Mammary epithelial cell (primary cell): ENCODE measurements at regions not wholly inside any gene's neighbourhood (a gene's known extent, or its start where the extent isn't known, plus 50 kb on each side); places are given as distances from the start of the nearest gene placed in this dataset.

Experiments
- EZH2 ChIP-seq: IDR thresholded peaks from 2 replicates; pipeline ENCODE4 v1.6.1; 2012; ENCODE audit warnings: low read length, inconsistent platforms, borderline replicate concordance
- TF ChIP-seq, protein P1 (sequence below), 2 donors: IDR thresholded peaks in 1 of 2; conservative IDR thresholded peaks in 1 of 2; 2 replicates each; pipeline ENCODE4 v1.5.1; 2011 to 2012; ENCODE audit warnings: inconsistent platforms in 2 of 2, low read length in 2 of 2, mild to moderate bottlenecking in 2 of 2, control low read depth in 1 of 2, low read depth in 1 of 2; ENCODE audit not compliant: insufficient read depth in 1 of 2; ENCODE audit errors: extremely low read depth in 1 of 2

DNA sequence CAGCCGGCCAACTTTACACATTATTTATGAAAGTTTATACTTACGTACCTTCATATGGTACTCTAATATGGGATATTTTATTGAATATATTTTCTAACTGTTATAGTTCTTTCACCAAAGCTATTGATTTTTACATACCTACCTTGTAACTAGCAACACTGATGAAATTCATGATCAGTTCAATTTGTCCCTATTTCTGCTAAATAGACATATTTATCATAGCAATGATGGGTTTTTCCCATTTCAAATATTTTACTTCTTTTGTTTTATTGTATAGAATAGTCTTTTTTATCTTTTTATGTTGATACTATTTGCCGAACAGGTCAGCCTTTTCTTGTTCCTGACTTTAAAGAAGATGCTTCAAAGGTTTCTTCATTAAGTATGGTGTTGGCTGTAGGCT lies 59.0 kb upstream of the CTNND2 start:
- TF ChIP-seq, protein P1, sequence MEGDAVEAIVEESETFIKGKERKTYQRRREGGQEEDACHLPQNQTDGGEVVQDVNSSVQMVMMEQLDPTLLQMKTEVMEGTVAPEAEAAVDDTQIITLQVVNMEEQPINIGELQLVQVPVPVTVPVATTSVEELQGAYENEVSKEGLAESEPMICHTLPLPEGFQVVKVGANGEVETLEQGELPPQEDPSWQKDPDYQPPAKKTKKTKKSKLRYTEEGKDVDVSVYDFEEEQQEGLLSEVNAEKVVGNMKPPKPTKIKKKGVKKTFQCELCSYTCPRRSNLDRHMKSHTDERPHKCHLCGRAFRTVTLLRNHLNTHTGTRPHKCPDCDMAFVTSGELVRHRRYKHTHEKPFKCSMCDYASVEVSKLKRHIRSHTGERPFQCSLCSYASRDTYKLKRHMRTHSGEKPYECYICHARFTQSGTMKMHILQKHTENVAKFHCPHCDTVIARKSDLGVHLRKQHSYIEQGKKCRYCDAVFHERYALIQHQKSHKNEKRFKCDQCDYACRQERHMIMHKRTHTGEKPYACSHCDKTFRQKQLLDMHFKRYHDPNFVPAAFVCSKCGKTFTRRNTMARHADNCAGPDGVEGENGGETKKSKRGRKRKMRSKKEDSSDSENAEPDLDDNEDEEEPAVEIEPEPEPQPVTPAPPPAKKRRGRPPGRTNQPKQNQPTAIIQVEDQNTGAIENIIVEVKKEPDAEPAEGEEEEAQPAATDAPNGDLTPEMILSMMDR (conservative IDR thresholded peaks at IDR 0.05 in 1 of 2, IDR thresholded peaks at IDR 0.05 in 1 of 2; ENCODE audit: extremely low read depth in 1 of 2, insufficient read depth in 1 of 2, low read depth in 1 of 2, low read length in 2 of 2), result no peak
- no peak for TF ChIP-seq EZH2
